GM12873 (cell line): ENCODE measurements at regions not wholly inside any gene's neighbourhood (a gene's known extent, or its start where the extent isn't known, plus 50 kb on each side); places are given as distances from the start of the nearest gene placed in this dataset.

ENCODE experiments used
- CTCF ChIP-seq: IDR thresholded peaks from 2 replicates; pipeline ENCODE4 v1.5.1; 2012; ENCODE audit warnings: low read depth, mild to moderate bottlenecking, moderate library complexity, low read length, control low read depth; ENCODE audit not compliant: insufficient read depth; ENCODE audit errors: missing control alignments

- TF ChIP-seq CTCF, result no peak
Observed at GRCh38 chr14:43956741-43957140, 550.3 kb downstream of the FSCB start.

GRCh38 chr14:43949400-43949799 is 557.7 kb downstream of the FSCB start:
- no peak for TF ChIP-seq CTCF

GRCh38 chr14:43939836-43940235 is 567.2 kb downstream of the FSCB start:
- no peak for TF ChIP-seq CTCF

GRCh38 chr14:43938588-43939281 is 568.3 kb downstream of the FSCB start:
- no peak for TF ChIP-seq CTCF

GRCh38 chr14:43937001-43937400 is 570.1 kb downstream of the FSCB start:
- no peak for TF ChIP-seq CTCF

GRCh38 chr14:43934102-43934501 is 573.0 kb downstream of the FSCB start:
- no peak for TF ChIP-seq CTCF

GRCh38 chr14:43914041-43914693 is 592.9 kb downstream of the FSCB start:
- no peak for TF ChIP-seq CTCF
